DOHH2 (cell line): ENCODE measurements at regions not wholly inside any gene's neighbourhood (a gene's known extent, or its start where the extent isn't known, plus 50 kb on each side); places are given as distances from the start of the nearest gene placed in this dataset.

Experiments
- H3F3A ChIP-seq: fragments of 200-600 bp; sonication (generic), shearing (Covaris generic); 2 replicates; pipeline ENCODE4 v1.6.0; 2016; ENCODE audit warnings: antibody characterized with exemption, mild to moderate bottlenecking; ENCODE audit not compliant: control insufficient read depth, insufficient read depth
- H3K27ac ChIP-seq: fragments of 200-600 bp; sonication (generic); 2 replicates; pipeline ENCODE4 v1.5.1; 2014; ENCODE audit warnings: low read depth, mild to moderate bottlenecking, low read length, moderate library complexity
- H3K27me3 ChIP-seq: fragments of 200-600 bp; sonication (generic); 2 replicates; pipeline ENCODE4 v1.6.1; 2014; ENCODE audit warnings: mild to moderate bottlenecking, low read length, mixed read lengths; ENCODE audit not compliant: control insufficient read depth
- H3K36me3 ChIP-seq: fragments of 200-600 bp; sonication (generic); 2 replicates; pipeline ENCODE4 v1.6.1; 2014; ENCODE audit warnings: mild to moderate bottlenecking, low read length, moderate library complexity, mixed read lengths; ENCODE audit not compliant: control insufficient read depth
- H3K4me1 ChIP-seq: fragments of 200-600 bp; sonication (generic); 2 replicates; pipeline ENCODE4 v1.6.1; 2014; ENCODE audit warnings: mild to moderate bottlenecking, low read length, mixed read lengths; ENCODE audit not compliant: control insufficient read depth
- H3K4me2 ChIP-seq: fragments of 200-600 bp; sonication (generic); 2 replicates; pipeline ENCODE4 v1.6.0; 2014; ENCODE audit warnings: mild to moderate bottlenecking, low read length, moderate library complexity
- H3K4me3 ChIP-seq: fragments of 200-600 bp; sonication (generic); 2 replicates; pipeline ENCODE4 v1.5.1; 2014; ENCODE audit warnings: mild to moderate bottlenecking, low read length, mixed read lengths
- H3K79me2 ChIP-seq: fragments of 200-600 bp; sonication (generic); 2 replicates; pipeline ENCODE4 v1.6.1; 2014; ENCODE audit warnings: mild to moderate bottlenecking, low read length, mixed read lengths; ENCODE audit not compliant: control insufficient read depth
- H3K9me2 ChIP-seq: fragments of 200-600 bp; sonication (generic); replicated peaks from 2 replicates; pipeline ENCODE4 v1.6.1; 2014; ENCODE audit warnings: mild to moderate bottlenecking, low read length, mixed read lengths; ENCODE audit not compliant: control insufficient read depth
- H3K9me3 ChIP-seq: fragments of 200-600 bp; sonication (generic); 2 replicates; pipeline ENCODE4 v1.6.1; 2014; ENCODE audit warnings: antibody characterized with exemption, low read length, mixed read lengths; ENCODE audit not compliant: control insufficient read depth, insufficient read depth
- H4K20me1 ChIP-seq: fragments of 200-600 bp; sonication (generic); 2 replicates; pipeline ENCODE4 v1.6.0; 2014; ENCODE audit warnings: low read depth, mild to moderate bottlenecking, antibody characterized with exemption, low read length, moderate library complexity; ENCODE audit not compliant: control insufficient read depth, insufficient read depth
- CTCF ChIP-seq: fragments of 200-600 bp; sonication (generic); IDR thresholded peaks from one replicate; pipeline ENCODE4 v1.5.1; 2014; ENCODE audit warnings: antibody characterized with exemption, mild to moderate bottlenecking, low read depth, low read length; ENCODE audit not compliant: poor library complexity, severe bottlenecking
- EZH2phosphoT487 ChIP-seq: fragments of 200-600 bp; sonication (generic); IDR thresholded peaks from 2 replicates; pipeline ENCODE4 v1.6.1; 2017; ENCODE audit warnings: borderline replicate concordance, mild to moderate bottlenecking, antibody characterized with exemption, low read length, moderate library complexity, mixed read lengths

GRCh38 chr16:11401161-11402050, 56.1 kb downstream of the RMI2 start:
- Histone ChIP-seq H3K79me2 (no peaks in the 10 kb centered on the region), H3K27me3 (peaks cover 6% of the 10 kb centered on the region; the same call in 1 of the 2 replicates), H3K4me3 (no peak overlapping the region), H3F3A (no peaks in the 10 kb centered on the region), H4K20me1 (peaks cover 3% of the 10 kb centered on the region; the same call in 1 of the 2 replicates), H3K9me3 (no peaks in the 10 kb centered on the region), H3K4me1 (no peaks in the 10 kb centered on the region; the same call in 1 of the 2 replicates), H3K4me2 (no peak overlapping the region), H3K9me2 (no peaks in the 10 kb centered on the region), H3K27ac (no peak overlapping the region), H3K36me3 (no peaks in the 10 kb centered on the region)
- TF ChIP-seq EZH2phosphoT487 (no peak), CTCF (no peak)

- Histone ChIP-seq H3K27ac (no peak overlapping the region), H3K9me3 (no peaks in the 10 kb centered on the region), H3K79me2 (no peaks in the 10 kb centered on the region), H3K4me3 (no peak overlapping the region), H3K36me3 (no peaks in the 10 kb centered on the region), H3F3A (no peaks in the 10 kb centered on the region), H3K27me3 (peaks cover 6% of the 10 kb centered on the region; the same call in 1 of the 2 replicates), H4K20me1 (peaks cover 3% of the 10 kb centered on the region; the same call in 1 of the 2 replicates), H3K4me2 (no peak overlapping the region), H3K4me1 (no peaks in the 10 kb centered on the region), H3K9me2 (no peaks in the 10 kb centered on the region)
- TF ChIP-seq CTCF (no peak), EZH2phosphoT487 (no peak)
Measured at GRCh38 chr16:11402051-11402744, 56.9 kb downstream of the RMI2 start.

- H3K36me3 ChIP-seq, result no peaks in the 10 kb centered on the region
Measured at GRCh38 chr16:11402745-11403533, 57.7 kb downstream of the RMI2 start.

More at GRCh38 chr16:11402745-11403533, 57.7 kb downstream of the RMI2 start:
- H3K79me2 ChIP-seq, result no peaks in the 10 kb centered on the region
- no peak overlapping the region for H3K27ac ChIP-seq
- no peak overlapping the region for H3K4me3 ChIP-seq
- no peak overlapping the region for H3K4me2 ChIP-seq
- no peaks in the 10 kb centered on the region; the same call in 1 of the 2 replicates for H3F3A ChIP-seq
- peaks cover 6% of the 10 kb centered on the region; the same call in 1 of the 2 replicates for H3K27me3 ChIP-seq
- TF ChIP-seq CTCF (no peak), EZH2phosphoT487 (no peak)
- no peaks in the 10 kb centered on the region for H3K9me2 ChIP-seq
- H3K4me1 ChIP-seq, result no peaks in the 10 kb centered on the region
- no peaks in the 10 kb centered on the region for H3K9me3 ChIP-seq
- H4K20me1 ChIP-seq, result peaks cover 3% of the 10 kb centered on the region; the same call in 1 of the 2 replicates
